Ascending aorta (tissue), 2 donors: ENCODE measurements at regions not wholly inside any gene's neighbourhood (a gene's known extent, or its start where the extent isn't known, plus 50 kb on each side); places are given as distances from the start of the nearest gene placed in this dataset.

ENCODE experiments used
- DNase-seq, 2 donors: peaks; one replicate each; pipeline ENCODE4 v3.0.0-alpha.2; 2019; ENCODE audit warnings: low spot score in 2 of 2
- H3K27ac ChIP-seq, 2 donors: fragments of 200-600 bp; sonication (generic); one replicate each; pipeline ENCODE4 v1.5.1; 2016 to 2017; ENCODE audit warnings: mild to moderate bottlenecking in 1 of 2
- H3K27me3 ChIP-seq: fragments of 200-600 bp; sonication (generic); one replicate; pipeline ENCODE4 v1.5.1; 2017
- H3K36me3 ChIP-seq, 2 donors: fragments of 200-600 bp; sonication (generic); one replicate each; pipeline ENCODE4 v1.5.1; 2016
- H3K4me1 ChIP-seq, 2 donors: fragments of 200-600 bp; sonication (generic); one replicate each; pipeline ENCODE4 v1.5.1; 2016 to 2017; ENCODE audit warnings: mild to moderate bottlenecking in 1 of 2
- H3K4me3 ChIP-seq, 2 donors: fragments of 200-600 bp; sonication (generic); one replicate each; pipeline ENCODE4 v1.5.1; 2016 to 2017; ENCODE audit warnings: mild to moderate bottlenecking in 1 of 2
- H3K9me3 ChIP-seq, 2 donors: fragments of 200-600 bp; sonication (generic); one replicate each; pipeline ENCODE4 v1.5.1; 2016
- CTCF ChIP-seq, 3 experiments: fragments of 200-600 bp in 2 of 3; fragments of 450-650 bp in 1 of 3; sonication (generic) in 2 of 3; IDR thresholded peaks; one replicate each; pipeline ENCODE4 v1.5.1; 2016 to 2019; ENCODE audit warnings: antibody characterized with exemption in 3 of 3, mild to moderate bottlenecking in 1 of 3, moderate library complexity in 1 of 3
- intact Hi-C: fragments of 100-400 bp; cut with DNase I; formaldehyde crosslinking; loops from one replicate; pipeline ENCODE4 v1.15.1; 2023

- DNase-seq, result no peak
- Histone ChIP-seq H3K27me3 (no peaks in the 10 kb centered on the region), H3K27ac (no peak overlapping the region), H3K36me3 (no peaks in the 10 kb centered on the region), H3K4me1 (no peaks in the 10 kb centered on the region), H3K9me3 (no peaks in the 10 kb centered on the region), H3K4me3 (no peak overlapping the region)
- no peak for TF ChIP-seq CTCF (IDR thresholded peaks at IDR 0.05)
- intact Hi-C loops, result no loop called here
Observed at GRCh38 chr3:164927728-164928127, 150.6 kb downstream of the SI start.

GRCh38 chr3:164918905-164919304 is 159.4 kb downstream of the SI start:
- intact Hi-C loops, result no loop called here
- no peak for DNase-seq
- H3K27ac ChIP-seq, result no peak overlapping the region
- no peaks in the 10 kb centered on the region for H3K36me3 ChIP-seq
- no peak overlapping the region for H3K4me3 ChIP-seq
- no peak for TF ChIP-seq CTCF (IDR thresholded peaks at IDR 0.05)
- H3K9me3 ChIP-seq, result no peaks in the 10 kb centered on the region
- H3K27me3 ChIP-seq, result no peaks in the 10 kb centered on the region
- no peaks in the 10 kb centered on the region for H3K4me1 ChIP-seq

GRCh38 chr3:164912916-164913315 is 165.4 kb downstream of the SI start:
- Histone ChIP-seq H3K36me3 (no peaks in the 10 kb centered on the region), H3K9me3 (no peaks in the 10 kb centered on the region), H3K4me1 (no peaks in the 10 kb centered on the region), H3K27me3 (no peaks in the 10 kb centered on the region), H3K4me3 (no peak overlapping the region), H3K27ac (no peak overlapping the region)
- TF ChIP-seq CTCF (IDR thresholded peaks at IDR 0.05), result no peak
- DNase-seq, result no peak
- intact Hi-C loops, result no loop called here

GRCh38 chr3:164903820-164904451 is 174.4 kb downstream of the SI start:
- H3K27ac ChIP-seq, result no peak overlapping the region
- intact Hi-C loops, result no loop called here

GRCh38 chr3:164897342-164897741 is 181.0 kb downstream of the SI start:
- DNase-seq, result no peak
- no peak for TF ChIP-seq CTCF (IDR thresholded peaks at IDR 0.05)
- no peaks in the 10 kb centered on the region for H3K27me3 ChIP-seq
- no peak overlapping the region for H3K4me3 ChIP-seq
- H3K36me3 ChIP-seq, result no peaks in the 10 kb centered on the region
- no peaks in the 10 kb centered on the region for H3K4me1 ChIP-seq
- H3K9me3 ChIP-seq, result no peaks in the 10 kb centered on the region
- intact Hi-C loops, result no loop called here
- no peak overlapping the region for H3K27ac ChIP-seq

More at GRCh38 chr3:164903820-164904451, 174.4 kb downstream of the SI start:
- Histone ChIP-seq H3K4me1 (no peaks in the 10 kb centered on the region), H3K36me3 (no peaks in the 10 kb centered on the region), H3K4me3 (no peak overlapping the region), H3K9me3 (no peaks in the 10 kb centered on the region), H3K27me3 (no peaks in the 10 kb centered on the region)
- no peak for TF ChIP-seq CTCF (IDR thresholded peaks at IDR 0.05)
- no peak for DNase-seq

GRCh38 chr3:164890061-164890460 is 188.2 kb downstream of the SI start:
- Histone ChIP-seq H3K27me3 (no peaks in the 10 kb centered on the region), H3K4me1 (no peaks in the 10 kb centered on the region), H3K9me3 (no peaks in the 10 kb centered on the region), H3K27ac (no peak overlapping the region), H3K4me3 (no peak overlapping the region), H3K36me3 (no peaks in the 10 kb centered on the region)
- intact Hi-C loops, result no loop called here
- no peak for TF ChIP-seq CTCF (IDR thresholded peaks at IDR 0.05)
- DNase-seq, result no peak
